GM12892 (cell line): ENCODE measurements at regions not wholly inside any gene's neighbourhood (a gene's known extent, or its start where the extent isn't known, plus 50 kb on each side); places are given as distances from the start of the nearest gene placed in this dataset.

ENCODE experiments used
- POLR2A ChIP-seq: IDR thresholded peaks from 2 replicates; pipeline ENCODE4 v1.6.1; 2011; ENCODE audit warnings: low read depth, low read length, control low read depth
- TAF1 ChIP-seq: IDR thresholded peaks from 2 replicates; pipeline ENCODE4 v1.6.1; 2011; ENCODE audit warnings: low read depth, mild to moderate bottlenecking, control low read depth, low read length, borderline replicate concordance

GRCh38 chr1:193677874-193678273 lies 491.5 kb upstream of the B3GALT2 start:
- TF ChIP-seq POLR2A: no peak
- no peak for TF ChIP-seq TAF1
